ENCODE measurements at regions not wholly inside any gene's neighbourhood (a gene's known extent, or its start where the extent isn't known, plus 50 kb on each side); places are given as distances from the start of the nearest gene placed in this dataset.

DNA sequence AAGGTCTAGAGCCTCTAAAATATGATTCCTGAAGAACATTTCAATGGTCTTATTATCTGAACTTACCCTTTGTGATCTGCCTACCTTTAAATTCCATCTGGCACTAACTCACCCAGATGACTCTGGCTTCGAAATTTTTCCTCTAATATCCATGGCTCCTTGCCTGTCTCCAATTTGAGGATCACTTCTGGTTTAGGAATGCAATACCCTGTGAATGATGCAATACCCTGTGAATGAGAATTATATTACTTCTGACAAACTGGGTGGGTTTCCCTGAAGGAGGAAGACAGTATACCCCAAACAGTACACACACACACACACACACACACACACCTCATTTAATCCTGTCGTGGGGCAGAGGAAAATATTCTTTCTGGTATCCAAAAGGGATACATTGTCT is 115.3 kb downstream of the ZNF33B start:
- TF ChIP-seq EZH2 (IDR thresholded peaks at IDR 0.05; ENCODE audit: borderline replicate concordance, low read depth, low read length, severe bottlenecking): no peak
- TF ChIP-seq CTCF (IDR thresholded peaks at IDR 0.05; ENCODE audit: extremely low read depth in 1 of 2, insufficient read depth in 1 of 2, low read depth in 1 of 2, low read length in 2 of 2): no peak
- no peak for TF ChIP-seq JUN (IDR thresholded peaks at IDR 0.05; ENCODE audit: borderline replicate concordance, insufficient read depth, insufficient read length, low read depth)
- TF ChIP-seq MYC (IDR thresholded peaks at IDR 0.05; ENCODE audit: low read depth, low read length): no peak
- TF ChIP-seq POLR2A (IDR thresholded peaks at IDR 0.05; ENCODE audit: low read depth, low read length): no peak
- no peak for TF ChIP-seq GATA2 (IDR thresholded peaks at IDR 0.05; ENCODE audit: insufficient read depth, insufficient read length, low read depth, low read length)
